Panc1 (cell line): ENCODE measurements at regions not wholly inside any gene's neighbourhood (a gene's known extent, or its start where the extent isn't known, plus 50 kb on each side); places are given as distances from the start of the nearest gene placed in this dataset.

Experiments
- ATAC-seq: fragments of 200-7000 bp; cut with Tn5 transposase; 2 replicates; pipeline ENCODE4 v1.9.1; 2020; ENCODE audit warnings: mild to moderate bottlenecking, moderate library complexity
- BruUV-seq: library from RNA; stranded (reverse); fragments of 400-500 nt; replicated peaks from 2 replicates; lab custom pipeline; 2021; lab: Mats Ljungman, UMichigan
- CTCF ChIA-PET: fragments of 300-600 bp; sonication (Branson Sonifier 250); formaldehyde crosslinking; loops from one replicate; lab custom pipeline; 2022; ENCODE audit warnings: antibody characterized with exemption; lab: Charles Lee
- POLR2A ChIA-PET: fragments of 300-600 bp; sonication (Branson Sonifier 250); formaldehyde crosslinking; loops from one replicate; lab custom pipeline; 2022; ENCODE audit warnings: antibody characterized with exemption; lab: Charles Lee
- DNase-seq: peaks from one replicate; pipeline ENCODE4 v3.0.0-alpha.2; 2010; ENCODE audit warnings: low read depth, low spot score
- H3K27ac ChIP-seq: 2 replicates; pipeline ENCODE4 v1.5.1; 2011; ENCODE audit warnings: mild to moderate bottlenecking, low read length, inconsistent platforms
- H3K27me3 ChIP-seq: fragments of 200-500 bp; sonication (Bioruptor generic); 2 replicates; pipeline ENCODE4 v1.6.0; 2014; ENCODE audit warnings: low read length, inconsistent platforms; ENCODE audit not compliant: control insufficient read depth, insufficient read depth
- H3K36me3 ChIP-seq: fragments of 200-500 bp; sonication (Bioruptor generic); 2 replicates; pipeline ENCODE4 v1.5.1; 2014; ENCODE audit warnings: inconsistent platforms, mild to moderate bottlenecking, low read length, moderate library complexity; ENCODE audit not compliant: control insufficient read depth, insufficient read depth
- H3K4me1 ChIP-seq: 2 replicates; pipeline ENCODE4 v1.5.1; 2011; ENCODE audit warnings: inconsistent platforms, mild to moderate bottlenecking, low read length, moderate library complexity; ENCODE audit not compliant: control insufficient read depth, insufficient read depth
- H3K4me3 ChIP-seq, 2 experiments: 2 replicates each; pipeline ENCODE4 v1.5.1; 2011 to 2012; ENCODE audit warnings: low read depth in 2 of 2, low read length in 2 of 2, mild to moderate bottlenecking in 2 of 2, inconsistent platforms in 1 of 2, moderate library complexity in 1 of 2
- H3K9me3 ChIP-seq: fragments of 200-500 bp; sonication (Bioruptor generic); 2 replicates; pipeline ENCODE4 v1.5.1; 2014; ENCODE audit warnings: low read depth, mild to moderate bottlenecking, inconsistent platforms, low read length, moderate library complexity; ENCODE audit not compliant: control insufficient read depth, insufficient read depth
- CTCF ChIP-seq: fragments of 450-650 bp; IDR thresholded peaks from 2 replicates; pipeline ENCODE4 v1.5.1; 2017; ENCODE audit warnings: mild to moderate bottlenecking
- POLR2AphosphoS5 ChIP-seq: IDR thresholded peaks from 2 replicates; pipeline ENCODE4 v1.6.1; 2012; ENCODE audit warnings: mild to moderate bottlenecking, low read depth, low read length, moderate library complexity
- REST ChIP-seq, 2 experiments: IDR thresholded peaks; 2 replicates each; pipeline ENCODE4 v1.6.1; 2011 to 2012; ENCODE audit warnings: low read depth in 2 of 2, control low read depth in 1 of 2, low read length in 1 of 2, mild to moderate bottlenecking in 1 of 2, moderate library complexity in 1 of 2; ENCODE audit not compliant: insufficient read depth in 1 of 2
- SIN3A ChIP-seq: IDR thresholded peaks from 2 replicates; pipeline ENCODE4 v1.6.1; 2012; ENCODE audit warnings: low read depth, mild to moderate bottlenecking, low read length, moderate library complexity, borderline replicate concordance; ENCODE audit not compliant: insufficient read depth
- TCF7L2 ChIP-seq: IDR thresholded peaks from 2 replicates; pipeline ENCODE4 v1.6.1; 2011; ENCODE audit warnings: mild to moderate bottlenecking, low read depth, low read length, inconsistent platforms
- in situ Hi-C: cut with HindIII; loops from 2 replicates; pipeline ENCODE4 v1.10.0; 2016; ENCODE audit warnings: low sequenced_read_pairs, low pct_unique_long_range_greater_than_20kb
- intact Hi-C: fragments of 100-400 bp; cut with micrococcal nuclease; formaldehyde crosslinking; loops from one replicate; pipeline ENCODE4 v1.10.0; 2022; ENCODE audit not compliant: unreplicated experiment

GRCh38 chr1:55828044-55828443 is 612.9 kb upstream of the USP24 start:
- Histone ChIP-seq H3K4me1 (no peaks in the 10 kb centered on the region), H3K36me3 (no peaks in the 10 kb centered on the region), H3K27ac (no peak overlapping the region), H3K4me3 (no peak overlapping the region), H3K27me3 (no peaks in the 10 kb centered on the region), H3K9me3 (no peaks in the 10 kb centered on the region)
- POLR2A ChIA-PET, result no interaction called here
- intact Hi-C loops (no loop called here), in situ Hi-C loops (no loop called here)
- TF ChIP-seq SIN3A, result no peak
- no peak for TF ChIP-seq REST (IDR thresholded peaks at IDR 0.05; ENCODE audit: insufficient read depth in 1 of 2, low read depth in 2 of 2, low read length in 1 of 2)
- no peak for TF ChIP-seq POLR2AphosphoS5
- no peak for TF ChIP-seq CTCF
- TF ChIP-seq TCF7L2, result no peak
- BruUV-seq, result no TSS peak
- DNase-seq (no peak), ATAC-seq (no peak)
- CTCF ChIA-PET, result no interaction called here

- BruUV-seq, result no TSS peak
- ATAC-seq (no peak), DNase-seq (no peak)
- H3K27me3 ChIP-seq, result no peaks in the 10 kb centered on the region
- in situ Hi-C loops (no loop called here), intact Hi-C loops (no loop called here)
- CTCF ChIA-PET, result no interaction called here
- no peak overlapping the region for H3K27ac ChIP-seq
- POLR2A ChIA-PET, result no interaction called here
- no peak for TF ChIP-seq REST (IDR thresholded peaks at IDR 0.05; ENCODE audit: insufficient read depth in 1 of 2, low read depth in 2 of 2, low read length in 1 of 2)
- no peak for TF ChIP-seq CTCF
- no peak for TF ChIP-seq SIN3A
- no peak for TF ChIP-seq POLR2AphosphoS5
- TF ChIP-seq TCF7L2, result no peak
- no peaks in the 10 kb centered on the region for H3K4me1 ChIP-seq
- no peak overlapping the region for H3K4me3 ChIP-seq
- H3K36me3 ChIP-seq, result no peaks in the 10 kb centered on the region
- no peaks in the 10 kb centered on the region for H3K9me3 ChIP-seq
Observed at GRCh38 chr1:55827350-55827749, 612.2 kb upstream of the USP24 start.
